ENCODE measurements at regions not wholly inside any gene's neighbourhood (a gene's known extent, or its start where the extent isn't known, plus 50 kb on each side); places are given as distances from the start of the nearest gene placed in this dataset.
A peak's percentile ranks its signal among the peaks of the same experiment; 100 is the strongest.

GRCh38 chr18:1861473-1861872, 709.8 kb downstream of the METTL4 start:
- Histone ChIP-seq H3K36me3 (ENCODE audit: insufficient read depth, low read length) (no peaks in the 10 kb centered on the region), H3K27ac (ENCODE audit: low read depth, low read length) (no peak overlapping the region), H3K4me1 (ENCODE audit: insufficient read depth, low read length) (no peaks in the 10 kb centered on the region), H2AFZ (ENCODE audit: low read length) (no peak overlapping the region), H3K27me3 (ENCODE audit: insufficient read depth, low read length) (no peaks in the 10 kb centered on the region), H3K9me3 (ENCODE audit: low read depth, low read length) (no peaks in the 10 kb centered on the region), H3K4me3 (ENCODE audit: insufficient read depth, low read length) (no peak overlapping the region), H4K20me1 (ENCODE audit: insufficient read depth, low read length) (no peaks in the 10 kb centered on the region), H3K79me2 (ENCODE audit: insufficient read depth, low read length) (no peaks in the 10 kb centered on the region), H3K4me2 (ENCODE audit: insufficient read depth, low read length) (no peak overlapping the region)
- no peak for DNase-seq (ENCODE audit: insufficient read length, low spot score, missing footprints)
- TF ChIP-seq CTCF (IDR thresholded peaks at IDR 0.05; ENCODE audit: extremely low read depth, low read depth, low read length) = no peak

GRCh38 chr18:1865869-1866268, 705.4 kb downstream of the METTL4 start:
- TF ChIP-seq CTCF (IDR thresholded peaks at IDR 0.05; ENCODE audit: extremely low read depth, low read depth, low read length) = no peak
- Histone ChIP-seq H2AFZ (ENCODE audit: low read length) (no peak overlapping the region), H3K79me2 (ENCODE audit: insufficient read depth, low read length) (no peaks in the 10 kb centered on the region), H3K27ac (ENCODE audit: low read depth, low read length) (no peak overlapping the region), H3K4me2 (ENCODE audit: insufficient read depth, low read length) (no peak overlapping the region), H4K20me1 (ENCODE audit: insufficient read depth, low read length) (no peaks in the 10 kb centered on the region), H3K9me3 (ENCODE audit: low read depth, low read length) (no peaks in the 10 kb centered on the region), H3K36me3 (ENCODE audit: insufficient read depth, low read length) (no peaks in the 10 kb centered on the region), H3K4me3 (ENCODE audit: insufficient read depth, low read length) (no peak overlapping the region), H3K4me1 (ENCODE audit: insufficient read depth, low read length) (no peaks in the 10 kb centered on the region), H3K27me3 (ENCODE audit: insufficient read depth, low read length) (no peaks in the 10 kb centered on the region)
- DNase-seq (ENCODE audit: insufficient read length, low spot score, missing footprints) = peak; percentile 1

- Histone ChIP-seq H3K27me3 (ENCODE audit: insufficient read depth, low read length) (no peaks in the 10 kb centered on the region), H3K9me3 (ENCODE audit: low read depth, low read length) (no peaks in the 10 kb centered on the region), H3K4me1 (ENCODE audit: insufficient read depth, low read length) (no peaks in the 10 kb centered on the region), H3K36me3 (ENCODE audit: insufficient read depth, low read length) (no peaks in the 10 kb centered on the region), H2AFZ (ENCODE audit: low read length) (no peak overlapping the region), H3K4me2 (ENCODE audit: insufficient read depth, low read length) (no peak overlapping the region), H3K27ac (ENCODE audit: low read depth, low read length) (no peak overlapping the region), H3K4me3 (ENCODE audit: insufficient read depth, low read length) (no peak overlapping the region), H3K79me2 (ENCODE audit: insufficient read depth, low read length) (no peaks in the 10 kb centered on the region), H4K20me1 (ENCODE audit: insufficient read depth, low read length) (no peaks in the 10 kb centered on the region)
- DNase-seq (ENCODE audit: insufficient read length, low spot score, missing footprints) = no peak
- TF ChIP-seq CTCF (IDR thresholded peaks at IDR 0.05; ENCODE audit: extremely low read depth, low read depth, low read length) = no peak
Measured at GRCh38 chr18:1872274-1872673, 699.0 kb downstream of the METTL4 start.

GRCh38 chr18:1875219-1875618, 696.1 kb downstream of the METTL4 start:
- Histone ChIP-seq H3K9me3 (ENCODE audit: low read depth, low read length) (no peaks in the 10 kb centered on the region), H4K20me1 (ENCODE audit: insufficient read depth, low read length) (no peaks in the 10 kb centered on the region), H3K79me2 (ENCODE audit: insufficient read depth, low read length) (no peaks in the 10 kb centered on the region), H3K4me2 (ENCODE audit: insufficient read depth, low read length) (no peak overlapping the region), H2AFZ (ENCODE audit: low read length) (no peak overlapping the region), H3K4me3 (ENCODE audit: insufficient read depth, low read length) (no peak overlapping the region), H3K36me3 (ENCODE audit: insufficient read depth, low read length) (no peaks in the 10 kb centered on the region), H3K4me1 (ENCODE audit: insufficient read depth, low read length) (no peaks in the 10 kb centered on the region), H3K27ac (ENCODE audit: low read depth, low read length) (no peak overlapping the region), H3K27me3 (ENCODE audit: insufficient read depth, low read length) (no peaks in the 10 kb centered on the region)
- TF ChIP-seq CTCF (IDR thresholded peaks at IDR 0.05; ENCODE audit: extremely low read depth, low read depth, low read length) = no peak
- no peak for DNase-seq (ENCODE audit: insufficient read length, low spot score, missing footprints)

All from osteoblast (primary cell).